Mammary epithelial cell (primary cell): ENCODE measurements at regions not wholly inside any gene's neighbourhood (a gene's known extent, or its start where the extent isn't known, plus 50 kb on each side); places are given as distances from the start of the nearest gene placed in this dataset.

ENCODE experiments used
- CTCF ChIP-seq, 2 donors: IDR thresholded peaks in 1 of 2; conservative IDR thresholded peaks in 1 of 2; 2 replicates each; pipeline ENCODE4 v1.5.1; 2011 to 2012; ENCODE audit warnings: inconsistent platforms in 2 of 2, low read length in 2 of 2, mild to moderate bottlenecking in 2 of 2, control low read depth in 1 of 2, low read depth in 1 of 2; ENCODE audit not compliant: insufficient read depth in 1 of 2; ENCODE audit errors: extremely low read depth in 1 of 2
- EZH2 ChIP-seq: IDR thresholded peaks from 2 replicates; pipeline ENCODE4 v1.6.1; 2012; ENCODE audit warnings: low read length, inconsistent platforms, borderline replicate concordance

- TF ChIP-seq EZH2 (no peak), CTCF (conservative IDR thresholded peaks at IDR 0.05 in 1 of 2, IDR thresholded peaks at IDR 0.05 in 1 of 2; ENCODE audit: extremely low read depth in 1 of 2, insufficient read depth in 1 of 2, low read depth in 1 of 2, low read length in 2 of 2) (no peak)
Measured at GRCh38 chr6:15101130-15101529, 144.7 kb upstream of the JARID2 start.
